Mesothelial cell of epicardium (in vitro differentiated cells): ENCODE measurements at regions not wholly inside any gene's neighbourhood (a gene's known extent, or its start where the extent isn't known, plus 50 kb on each side); places are given as distances from the start of the nearest gene placed in this dataset.

Experiments
- DNase-seq, 2 experiments: peaks; one replicate each; pipeline ENCODE4 v3.0.0; 2021; ENCODE audit warnings: low spot score in 2 of 2; ENCODE audit not compliant: unreplicated experiment in 2 of 2
- H3K27ac Mint-ChIP-seq: 2 replicates; pipeline ENCODE4 v1.8.0; 2021; ENCODE audit warnings: mixed read lengths
- H3K27me3 Mint-ChIP-seq: 2 replicates; pipeline ENCODE4 v1.8.0; 2021; ENCODE audit warnings: low read depth, mixed read lengths
- H3K36me3 Mint-ChIP-seq: 2 replicates; pipeline ENCODE4 v1.8.0; 2021; ENCODE audit warnings: mixed read lengths
- H3K4me1 Mint-ChIP-seq: 2 replicates; pipeline ENCODE4 v1.8.0; 2021; ENCODE audit warnings: mixed read lengths
- H3K4me3 Mint-ChIP-seq: 2 replicates; pipeline ENCODE4 v1.8.0; 2021; ENCODE audit warnings: mild to moderate bottlenecking, moderate library complexity, mixed read lengths
- H3K9me3 Mint-ChIP-seq: 2 replicates; pipeline ENCODE4 v1.8.0; 2021; ENCODE audit warnings: mixed read lengths
- CTCF ChIP-seq: fragments of 200-600 bp; sonication (generic); IDR thresholded peaks from one replicate; pipeline ENCODE4 v1.5.0; 2021; ENCODE audit warnings: antibody characterized with exemption; ENCODE audit not compliant: unreplicated experiment

GRCh38 chr12:24605466-24605865 lies 343.4 kb downstream of the BCAT1 start:
- Mint-ChIP-seq H3K27ac (no peak overlapping the region), H3K27me3 (no peaks in the 10 kb centered on the region), H3K9me3 (peaks cover 9% of the 10 kb centered on the region), H3K4me3 (no peak overlapping the region), H3K36me3 (no peaks in the 10 kb centered on the region), H3K4me1 (peaks cover 8% of the 10 kb centered on the region)
- DNase-seq, result no peak
- no peak for TF ChIP-seq CTCF

- no peaks in the 10 kb centered on the region for H3K36me3 Mint-ChIP-seq
- no peak overlapping the region for H3K27ac Mint-ChIP-seq
- H3K4me1 Mint-ChIP-seq, result peaks cover 5% of the 10 kb centered on the region
- H3K4me3 Mint-ChIP-seq, result no peak overlapping the region
- no peak for DNase-seq
- TF ChIP-seq CTCF, result no peak
- H3K27me3 Mint-ChIP-seq, result no peaks in the 10 kb centered on the region
- no peaks in the 10 kb centered on the region for H3K9me3 Mint-ChIP-seq
These were observed 345.5 kb downstream of the BCAT1 start for GRCh38 chr12:24603371-24603770.

- Mint-ChIP-seq H3K4me3 (no peak overlapping the region), H3K36me3 (no peaks in the 10 kb centered on the region), H3K27me3 (no peaks in the 10 kb centered on the region), H3K4me1 (peaks cover 5% of the 10 kb centered on the region), H3K9me3 (no peaks in the 10 kb centered on the region), H3K27ac (no peak overlapping the region)
- DNase-seq, result no peak
- TF ChIP-seq CTCF, result no peak
These were observed 347.9 kb downstream of the BCAT1 start for GRCh38 chr12:24600996-24601395.

GRCh38 chr12:24600551-24600950 lies 348.4 kb downstream of the BCAT1 start:
- no peaks in the 10 kb centered on the region for H3K27me3 Mint-ChIP-seq
- no peak for TF ChIP-seq CTCF
- H3K4me3 Mint-ChIP-seq, result no peak overlapping the region
- no peak for DNase-seq
- no peaks in the 10 kb centered on the region for H3K9me3 Mint-ChIP-seq
- no peak overlapping the region for H3K27ac Mint-ChIP-seq
- H3K36me3 Mint-ChIP-seq, result no peaks in the 10 kb centered on the region
- peaks cover 5% of the 10 kb centered on the region for H3K4me1 Mint-ChIP-seq

GRCh38 chr12:24599736-24600135 lies 349.2 kb downstream of the BCAT1 start:
- H3K36me3 Mint-ChIP-seq, result no peaks in the 10 kb centered on the region
- TF ChIP-seq CTCF, result no peak
- no peaks in the 10 kb centered on the region for H3K27me3 Mint-ChIP-seq
- H3K4me1 Mint-ChIP-seq, result peaks cover 5% of the 10 kb centered on the region
- no peak overlapping the region for H3K4me3 Mint-ChIP-seq
- no peak for DNase-seq
- H3K27ac Mint-ChIP-seq, result no peak overlapping the region
- H3K9me3 Mint-ChIP-seq, result no peaks in the 10 kb centered on the region

- DNase-seq, result no peak
- H3K4me3 Mint-ChIP-seq, result no peak overlapping the region
- H3K9me3 Mint-ChIP-seq, result no peaks in the 10 kb centered on the region
- H3K27ac Mint-ChIP-seq, result no peak overlapping the region
- H3K36me3 Mint-ChIP-seq, result no peaks in the 10 kb centered on the region
- peaks cover 5% of the 10 kb centered on the region for H3K4me1 Mint-ChIP-seq
- H3K27me3 Mint-ChIP-seq, result peaks cover 3% of the 10 kb centered on the region
- TF ChIP-seq CTCF, result no peak
These were observed 351.3 kb downstream of the BCAT1 start for GRCh38 chr12:24597580-24597979.
